H1 (cell line): ENCODE measurements at regions not wholly inside any gene's neighbourhood (a gene's known extent, or its start where the extent isn't known, plus 50 kb on each side); places are given as distances from the start of the nearest gene placed in this dataset.

Experiments
- CHD7 ChIP-seq: fragments of 300-600 bp; sonication (generic); IDR thresholded peaks from 2 replicates; pipeline ENCODE4 v1.7.1; 2012; ENCODE audit warnings: low read length, moderate library complexity, mild to moderate bottlenecking, inconsistent platforms; ENCODE audit not compliant: insufficient replicate concordance
- CTBP2 ChIP-seq: IDR thresholded peaks from 2 replicates; pipeline ENCODE4 v1.7.0; 2011; ENCODE audit warnings: borderline replicate concordance, mild to moderate bottlenecking, moderate library complexity, mixed read lengths, low read length; ENCODE audit not compliant: insufficient read depth, insufficient read length
- EZH2 ChIP-seq: fragments of 200-600 bp; sonication (generic); IDR thresholded peaks from 2 replicates; pipeline ENCODE4 v1.7.1; 2012; ENCODE audit warnings: low read depth, mild to moderate bottlenecking, moderate library complexity, low read length, inconsistent platforms; ENCODE audit not compliant: severe bottlenecking
- GABPA ChIP-seq: IDR thresholded peaks from 2 replicates; pipeline ENCODE4 v1.6.1; 2011; ENCODE audit warnings: mild to moderate bottlenecking, low read length, moderate library complexity, borderline replicate concordance; ENCODE audit not compliant: insufficient read depth
- GTF2F1 ChIP-seq: IDR thresholded peaks from 2 replicates; pipeline ENCODE4 v1.6.1; 2012; ENCODE audit warnings: low read depth, low read length, improper control_type of control experiment, borderline replicate concordance
- JUN ChIP-seq: IDR thresholded peaks from 2 replicates; pipeline ENCODE4 v1.6.1; 2011; ENCODE audit warnings: low read depth, mild to moderate bottlenecking, improper control_type of control experiment, low read length
- JUND ChIP-seq: IDR thresholded peaks from 2 replicates; pipeline ENCODE4 v1.6.1; 2011; ENCODE audit warnings: mild to moderate bottlenecking, improper control_type of control experiment, low read length
- MAFK ChIP-seq: IDR thresholded peaks from 2 replicates; pipeline ENCODE4 v1.6.1; 2012; ENCODE audit warnings: low read depth, mild to moderate bottlenecking, improper control_type of control experiment, low read length
- RAD21 ChIP-seq, 2 experiments: IDR thresholded peaks in 1 of 2; conservative IDR thresholded peaks in 1 of 2; 2 replicates each; pipeline ENCODE4 v1.6.1; 2011; ENCODE audit warnings: low read depth in 2 of 2, low read length in 2 of 2, improper control_type of control experiment in 1 of 2, inconsistent platforms in 1 of 2, mild to moderate bottlenecking in 1 of 2, moderate library complexity in 1 of 2
- TF ChIP-seq, protein P1 (sequence below): IDR thresholded peaks from 2 replicates; pipeline ENCODE4 v1.6.1; 2012; ENCODE audit warnings: low read length, inconsistent platforms

DNA sequence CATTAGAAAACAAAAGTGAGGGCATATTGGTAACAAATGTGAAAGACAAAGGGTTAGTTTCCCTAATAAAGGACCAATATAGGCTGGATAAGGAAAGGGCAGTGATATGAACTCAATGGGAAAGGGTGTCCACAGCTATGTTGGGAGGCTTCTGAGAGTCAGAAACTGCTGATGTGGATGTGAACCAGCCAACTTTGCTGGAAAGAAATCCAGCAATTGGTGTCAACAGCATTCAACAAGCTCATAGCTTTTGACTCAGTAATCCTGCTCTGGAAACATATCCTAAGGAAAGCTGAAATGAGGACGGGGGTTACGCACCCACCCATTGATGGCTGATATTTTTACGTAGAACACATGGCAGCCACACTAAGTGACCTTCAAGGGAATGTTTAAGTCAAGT, 63.7 kb downstream of the ARL4C start (continued):
- TF ChIP-seq CHD7 (no peak), GABPA (no peak), EZH2 (no peak), JUND (no peak), CTBP2 (no peak), RAD21 (IDR thresholded peaks at IDR 0.05 in 1 of 2, conservative IDR thresholded peaks at IDR 0.05 in 1 of 2; ENCODE audit: low read depth in 2 of 2, low read length in 2 of 2) (no peak), MAFK (no peak), GTF2F1 (no peak), JUN (no peak)
- TF ChIP-seq, protein P1, sequence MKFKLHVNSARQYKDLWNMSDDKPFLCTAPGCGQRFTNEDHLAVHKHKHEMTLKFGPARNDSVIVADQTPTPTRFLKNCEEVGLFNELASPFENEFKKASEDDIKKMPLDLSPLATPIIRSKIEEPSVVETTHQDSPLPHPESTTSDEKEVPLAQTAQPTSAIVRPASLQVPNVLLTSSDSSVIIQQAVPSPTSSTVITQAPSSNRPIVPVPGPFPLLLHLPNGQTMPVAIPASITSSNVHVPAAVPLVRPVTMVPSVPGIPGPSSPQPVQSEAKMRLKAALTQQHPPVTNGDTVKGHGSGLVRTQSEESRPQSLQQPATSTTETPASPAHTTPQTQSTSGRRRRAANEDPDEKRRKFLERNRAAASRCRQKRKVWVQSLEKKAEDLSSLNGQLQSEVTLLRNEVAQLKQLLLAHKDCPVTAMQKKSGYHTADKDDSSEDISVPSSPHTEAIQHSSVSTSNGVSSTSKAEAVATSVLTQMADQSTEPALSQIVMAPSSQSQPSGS, result no peak
- TF ChIP-seq, all 59 proteins: peak for 0
